DOHH2 (cell line): ENCODE measurements at regions not wholly inside any gene's neighbourhood (a gene's known extent, or its start where the extent isn't known, plus 50 kb on each side); places are given as distances from the start of the nearest gene placed in this dataset.

Experiments used
- H3F3A ChIP-seq: fragments of 200-600 bp; sonication (generic), shearing (Covaris generic); 2 replicates; pipeline ENCODE4 v1.6.0; 2016; ENCODE audit warnings: antibody characterized with exemption, mild to moderate bottlenecking; ENCODE audit not compliant: control insufficient read depth, insufficient read depth
- H3K27ac ChIP-seq: fragments of 200-600 bp; sonication (generic); 2 replicates; pipeline ENCODE4 v1.5.1; 2014; ENCODE audit warnings: low read depth, mild to moderate bottlenecking, low read length, moderate library complexity
- H3K27me3 ChIP-seq: fragments of 200-600 bp; sonication (generic); 2 replicates; pipeline ENCODE4 v1.6.1; 2014; ENCODE audit warnings: mild to moderate bottlenecking, low read length, mixed read lengths; ENCODE audit not compliant: control insufficient read depth
- H3K36me3 ChIP-seq: fragments of 200-600 bp; sonication (generic); 2 replicates; pipeline ENCODE4 v1.6.1; 2014; ENCODE audit warnings: mild to moderate bottlenecking, low read length, moderate library complexity, mixed read lengths; ENCODE audit not compliant: control insufficient read depth
- H3K4me1 ChIP-seq: fragments of 200-600 bp; sonication (generic); 2 replicates; pipeline ENCODE4 v1.6.1; 2014; ENCODE audit warnings: mild to moderate bottlenecking, low read length, mixed read lengths; ENCODE audit not compliant: control insufficient read depth
- H3K4me2 ChIP-seq: fragments of 200-600 bp; sonication (generic); 2 replicates; pipeline ENCODE4 v1.6.0; 2014; ENCODE audit warnings: mild to moderate bottlenecking, low read length, moderate library complexity
- H3K4me3 ChIP-seq: fragments of 200-600 bp; sonication (generic); 2 replicates; pipeline ENCODE4 v1.5.1; 2014; ENCODE audit warnings: mild to moderate bottlenecking, low read length, mixed read lengths
- H3K79me2 ChIP-seq: fragments of 200-600 bp; sonication (generic); 2 replicates; pipeline ENCODE4 v1.6.1; 2014; ENCODE audit warnings: mild to moderate bottlenecking, low read length, mixed read lengths; ENCODE audit not compliant: control insufficient read depth
- H3K9me2 ChIP-seq: fragments of 200-600 bp; sonication (generic); replicated peaks from 2 replicates; pipeline ENCODE4 v1.6.1; 2014; ENCODE audit warnings: mild to moderate bottlenecking, low read length, mixed read lengths; ENCODE audit not compliant: control insufficient read depth
- H3K9me3 ChIP-seq: fragments of 200-600 bp; sonication (generic); 2 replicates; pipeline ENCODE4 v1.6.1; 2014; ENCODE audit warnings: antibody characterized with exemption, low read length, mixed read lengths; ENCODE audit not compliant: control insufficient read depth, insufficient read depth
- H4K20me1 ChIP-seq: fragments of 200-600 bp; sonication (generic); 2 replicates; pipeline ENCODE4 v1.6.0; 2014; ENCODE audit warnings: low read depth, mild to moderate bottlenecking, antibody characterized with exemption, low read length, moderate library complexity; ENCODE audit not compliant: control insufficient read depth, insufficient read depth
- EZH2phosphoT487 ChIP-seq: fragments of 200-600 bp; sonication (generic); IDR thresholded peaks from 2 replicates; pipeline ENCODE4 v1.6.1; 2017; ENCODE audit warnings: borderline replicate concordance, mild to moderate bottlenecking, antibody characterized with exemption, low read length, moderate library complexity, mixed read lengths
- TF ChIP-seq, protein P1 (sequence below): fragments of 200-600 bp; sonication (generic); IDR thresholded peaks from one replicate; pipeline ENCODE4 v1.5.1; 2014; ENCODE audit warnings: antibody characterized with exemption, mild to moderate bottlenecking, low read depth, low read length; ENCODE audit not compliant: poor library complexity, severe bottlenecking

DNA sequence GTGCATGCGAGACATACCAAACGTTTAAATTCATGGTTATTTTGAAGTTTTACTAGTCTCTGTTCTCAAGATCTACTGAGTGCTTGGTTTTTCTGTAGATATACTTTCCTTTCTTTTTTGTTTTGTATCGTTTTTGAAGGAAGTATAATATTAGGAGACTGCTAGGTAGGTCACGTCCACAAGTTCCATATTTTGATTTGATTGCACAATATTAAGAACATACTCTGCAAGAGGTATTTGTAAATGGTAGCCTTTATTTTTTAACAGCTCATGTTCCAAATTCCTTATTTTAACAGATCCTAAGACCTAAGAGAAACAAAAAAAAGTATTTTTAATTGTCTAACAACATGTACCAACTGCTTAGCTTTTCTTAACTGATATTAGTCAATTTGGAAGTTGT is 156.7 kb downstream of the SERPINI1 start:
- Histone ChIP-seq H3K27ac (no peak overlapping the region), H3K36me3 (no peaks in the 10 kb centered on the region), H3K4me2 (no peak overlapping the region), H3K4me1 (no peaks in the 10 kb centered on the region), H3K9me3 (no peaks in the 10 kb centered on the region), H3F3A (no peaks in the 10 kb centered on the region), H3K9me2 (no peaks in the 10 kb centered on the region), H3K27me3 (no peaks in the 10 kb centered on the region), H4K20me1 (no peaks in the 10 kb centered on the region), H3K79me2 (no peaks in the 10 kb centered on the region), H3K4me3 (no peak overlapping the region)
- TF ChIP-seq, protein P1, sequence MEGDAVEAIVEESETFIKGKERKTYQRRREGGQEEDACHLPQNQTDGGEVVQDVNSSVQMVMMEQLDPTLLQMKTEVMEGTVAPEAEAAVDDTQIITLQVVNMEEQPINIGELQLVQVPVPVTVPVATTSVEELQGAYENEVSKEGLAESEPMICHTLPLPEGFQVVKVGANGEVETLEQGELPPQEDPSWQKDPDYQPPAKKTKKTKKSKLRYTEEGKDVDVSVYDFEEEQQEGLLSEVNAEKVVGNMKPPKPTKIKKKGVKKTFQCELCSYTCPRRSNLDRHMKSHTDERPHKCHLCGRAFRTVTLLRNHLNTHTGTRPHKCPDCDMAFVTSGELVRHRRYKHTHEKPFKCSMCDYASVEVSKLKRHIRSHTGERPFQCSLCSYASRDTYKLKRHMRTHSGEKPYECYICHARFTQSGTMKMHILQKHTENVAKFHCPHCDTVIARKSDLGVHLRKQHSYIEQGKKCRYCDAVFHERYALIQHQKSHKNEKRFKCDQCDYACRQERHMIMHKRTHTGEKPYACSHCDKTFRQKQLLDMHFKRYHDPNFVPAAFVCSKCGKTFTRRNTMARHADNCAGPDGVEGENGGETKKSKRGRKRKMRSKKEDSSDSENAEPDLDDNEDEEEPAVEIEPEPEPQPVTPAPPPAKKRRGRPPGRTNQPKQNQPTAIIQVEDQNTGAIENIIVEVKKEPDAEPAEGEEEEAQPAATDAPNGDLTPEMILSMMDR, result no peak
- no peak for TF ChIP-seq EZH2phosphoT487

DNA sequence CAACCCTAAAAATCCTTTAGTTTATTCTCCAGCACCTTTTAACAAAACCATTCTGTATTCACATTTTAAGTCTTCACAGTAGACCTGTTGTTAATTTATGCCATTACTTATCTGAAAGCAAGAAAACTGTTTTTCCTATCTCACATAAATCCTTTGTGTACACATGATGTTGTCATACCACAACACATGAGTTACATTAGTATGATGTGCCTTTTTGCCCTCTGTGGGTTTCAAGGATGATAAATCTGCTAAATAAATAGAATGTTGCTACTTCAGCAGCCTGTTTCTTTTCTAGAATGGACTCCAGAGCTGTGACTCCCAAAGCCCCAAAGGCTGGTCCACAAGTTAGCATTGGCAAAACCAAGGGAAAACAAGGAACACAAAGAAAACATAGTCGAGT is 151.6 kb downstream of the SERPINI1 start:
- no peak overlapping the region for H3K4me2 ChIP-seq

DNA sequence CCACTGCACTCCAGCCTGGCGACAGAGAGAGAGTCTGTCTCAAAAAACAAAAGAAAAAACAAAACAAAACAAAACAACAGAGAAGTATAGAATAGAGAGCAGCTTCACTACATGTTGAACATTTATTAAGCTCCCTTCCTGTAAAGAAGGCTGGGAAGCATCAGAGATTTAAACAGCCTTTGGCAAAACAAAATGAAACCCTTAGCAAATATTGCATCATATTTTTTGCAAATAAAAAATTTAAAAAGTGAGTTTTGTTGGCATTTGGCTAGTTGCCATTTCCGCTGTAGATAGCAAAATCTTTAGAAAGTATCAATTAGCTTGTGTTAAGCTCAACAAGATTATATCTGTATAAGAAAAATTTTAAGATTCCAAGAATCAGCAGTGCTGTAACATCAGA is 151.2 kb downstream of the SERPINI1 start:
- Histone ChIP-seq H3K4me1 (peaks cover 4% of the 10 kb centered on the region), H3K36me3 (no peaks in the 10 kb centered on the region)

More for the DNA sequence above, 151.6 kb downstream of the SERPINI1 start:
- H3K9me2 ChIP-seq, result no peaks in the 10 kb centered on the region
- TF ChIP-seq, protein P1, result no peak
- no peak for TF ChIP-seq EZH2phosphoT487
- H3K9me3 ChIP-seq, result no peaks in the 10 kb centered on the region
- no peaks in the 10 kb centered on the region for H3F3A ChIP-seq
- no peaks in the 10 kb centered on the region for H3K79me2 ChIP-seq
- H3K27me3 ChIP-seq, result peaks cover 5% of the 10 kb centered on the region
- H3K4me3 ChIP-seq, result no peak overlapping the region
- H3K4me1 ChIP-seq, result no peaks in the 10 kb centered on the region; the same call in 1 of the 2 replicates
- H3K36me3 ChIP-seq, result no peaks in the 10 kb centered on the region
- no peaks in the 10 kb centered on the region for H4K20me1 ChIP-seq
- no peak overlapping the region for H3K27ac ChIP-seq

More for the DNA sequence above, 151.2 kb downstream of the SERPINI1 start:
- H3K27ac ChIP-seq, result no peak overlapping the region
- H3K9me3 ChIP-seq, result no peaks in the 10 kb centered on the region
- no peak overlapping the region for H3K4me3 ChIP-seq
- H3K4me2 ChIP-seq, result no peak overlapping the region
- H3F3A ChIP-seq, result no peaks in the 10 kb centered on the region
- TF ChIP-seq, protein P1, result no peak
- no peak for TF ChIP-seq EZH2phosphoT487
- no peaks in the 10 kb centered on the region for H3K79me2 ChIP-seq
- peaks cover 5% of the 10 kb centered on the region for H3K27me3 ChIP-seq
- no peaks in the 10 kb centered on the region for H3K9me2 ChIP-seq
- no peaks in the 10 kb centered on the region for H4K20me1 ChIP-seq
